NCI-H1092 treated with DMSO at 0.1 percent for 48 hours (cell line): ENCODE measurements at regions not wholly inside any gene's neighbourhood (a gene's known extent, or its start where the extent isn't known, plus 50 kb on each side); places are given as distances from the start of the nearest gene placed in this dataset.
A peak's percentile ranks its signal among the peaks of the same experiment; 100 is the strongest.

Source experiments
- DNase-seq: peaks from one replicate; lab custom pipeline; 2025; lab: John Stamatoyannopoulos, UW

- no peak for DNase-seq
Observed at GRCh38 chr16:16790597-16790996, 411.7 kb downstream of the NPIPA7 start.

DNA sequence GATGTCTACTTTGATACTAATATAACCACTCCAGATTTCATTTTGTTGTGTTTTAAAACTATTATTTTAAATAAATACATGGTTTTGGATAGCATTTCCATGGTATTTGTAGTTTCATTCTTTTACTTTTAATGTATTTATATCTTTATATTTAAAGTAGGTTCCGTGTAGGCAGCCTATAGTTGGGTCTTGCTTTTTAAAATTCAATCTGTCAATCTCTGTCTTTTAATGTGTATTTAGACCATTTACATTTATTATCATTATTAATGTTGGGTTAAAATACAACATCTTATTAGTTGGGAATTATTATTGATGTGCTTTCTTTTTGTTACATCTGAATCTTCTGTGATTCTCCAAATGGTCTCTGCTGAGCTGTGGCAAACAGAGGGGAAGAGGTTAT lies 412.1 kb downstream of the NPIPA7 start:
- no peak for DNase-seq

- no peak for DNase-seq
Observed at GRCh38 chr16:16797239-16797638, 418.3 kb downstream of the NPIPA7 start.

- DNase-seq = no peak
Observed at GRCh38 chr16:16798504-16798903, 419.6 kb downstream of the NPIPA7 start.

- no peak for DNase-seq
Observed at GRCh38 chr16:16805809-16806208, 426.9 kb downstream of the NPIPA7 start.

- no peak for DNase-seq
Observed at GRCh38 chr16:16815641-16816040, 436.7 kb downstream of the NPIPA7 start.

- DNase-seq = no peak
Observed at GRCh38 chr16:16817196-16817595, 438.3 kb downstream of the NPIPA7 start.

DNA sequence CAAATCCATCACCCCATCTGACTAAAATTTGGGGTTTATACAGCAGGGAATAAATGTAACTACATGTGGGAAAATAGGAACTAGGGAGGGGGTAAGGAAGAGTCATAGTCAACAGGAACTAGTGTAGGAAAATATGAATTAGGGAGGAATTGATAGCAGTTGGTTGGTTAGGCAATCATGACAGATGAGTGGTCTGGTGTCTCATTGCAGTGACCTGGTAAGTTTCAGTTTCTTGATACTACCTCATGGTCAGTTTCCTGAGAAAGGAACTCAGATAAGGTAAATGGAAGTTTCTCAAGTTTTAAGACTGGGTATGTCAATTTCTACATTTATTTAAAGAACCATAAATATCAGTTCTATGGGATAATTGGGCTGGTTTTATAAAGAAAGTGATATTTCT lies 442.3 kb downstream of the NPIPA7 start:
- DNase-seq = no peak

- no peak for DNase-seq
Observed at GRCh38 chr16:16828913-16829398, 450.0 kb downstream of the NPIPA7 start.

DNA sequence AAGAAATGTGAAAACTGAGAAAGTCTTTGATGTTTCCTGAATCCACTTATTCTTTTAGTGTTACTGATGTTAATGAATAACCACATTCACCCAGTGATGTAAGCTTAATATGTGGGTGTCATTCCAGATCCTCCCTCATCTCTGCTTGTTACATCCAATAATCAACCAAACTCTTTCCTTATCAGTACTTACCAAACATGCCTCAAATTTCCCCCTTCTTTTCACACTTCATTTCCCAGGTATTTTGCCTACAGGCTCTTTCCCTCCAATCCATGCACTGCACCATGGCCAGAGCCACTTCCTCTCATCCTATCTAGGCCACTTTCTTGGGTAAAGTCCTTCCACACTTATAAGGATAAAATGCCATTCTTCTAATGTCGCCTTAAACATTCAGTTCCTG lies 451.5 kb downstream of the NPIPA7 start:
- DNase-seq = no peak

GRCh38 chr16:16830973-16831372 lies 452.0 kb downstream of the NPIPA7 start:
- no peak for DNase-seq

DNA sequence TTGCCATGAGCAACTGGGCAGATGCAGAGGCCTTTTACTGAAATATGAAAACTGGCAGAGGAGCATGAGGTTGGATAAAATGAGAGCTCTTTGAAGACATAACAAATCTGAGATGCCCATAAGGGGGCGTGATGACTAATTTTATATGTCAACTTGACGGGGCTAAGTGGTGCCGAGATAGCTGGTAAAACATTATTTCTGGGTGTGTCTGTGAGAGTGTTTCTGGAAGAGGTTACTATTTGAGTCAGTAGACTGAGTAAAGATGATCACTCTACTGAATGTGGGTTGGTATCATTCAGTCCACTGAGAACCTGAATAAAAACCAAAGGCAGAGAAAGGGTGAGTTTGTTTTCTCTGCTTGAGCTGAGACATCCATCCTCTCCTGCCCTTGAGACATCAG lies 454.2 kb downstream of the NPIPA7 start:
- DNase-seq = no peak

GRCh38 chr16:16850274-16850673 lies 471.3 kb downstream of the NPIPA7 start:
- DNase-seq = no peak

GRCh38 chr16:16857012-16857411 lies 478.1 kb downstream of the NPIPA7 start:
- no peak for DNase-seq

- DNase-seq = peak; percentile 20
Observed at GRCh38 chr16:16857603-16858283, 478.8 kb downstream of the NPIPA7 start.

DNA sequence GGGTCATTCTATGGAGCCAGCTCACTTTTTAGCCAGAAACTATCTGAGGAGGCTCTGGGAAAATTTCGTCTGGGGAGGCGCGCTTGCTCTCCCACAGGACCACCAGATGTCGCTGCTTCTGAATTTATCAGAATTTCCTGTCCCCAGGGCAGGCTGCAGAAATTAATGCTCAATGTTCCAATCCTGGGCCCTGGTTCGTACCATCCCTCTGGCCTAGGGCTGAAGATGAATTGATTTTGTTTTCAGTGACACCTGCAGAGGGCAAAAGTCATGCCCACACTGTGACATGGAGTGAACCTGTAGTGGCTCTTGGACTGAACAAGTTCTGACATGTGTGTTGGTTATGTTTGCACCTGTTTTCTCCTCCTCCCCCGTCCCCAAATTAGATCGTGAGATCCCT lies 482.6 kb downstream of the NPIPA7 start:
- peak; percentile 21 for DNase-seq

DNA sequence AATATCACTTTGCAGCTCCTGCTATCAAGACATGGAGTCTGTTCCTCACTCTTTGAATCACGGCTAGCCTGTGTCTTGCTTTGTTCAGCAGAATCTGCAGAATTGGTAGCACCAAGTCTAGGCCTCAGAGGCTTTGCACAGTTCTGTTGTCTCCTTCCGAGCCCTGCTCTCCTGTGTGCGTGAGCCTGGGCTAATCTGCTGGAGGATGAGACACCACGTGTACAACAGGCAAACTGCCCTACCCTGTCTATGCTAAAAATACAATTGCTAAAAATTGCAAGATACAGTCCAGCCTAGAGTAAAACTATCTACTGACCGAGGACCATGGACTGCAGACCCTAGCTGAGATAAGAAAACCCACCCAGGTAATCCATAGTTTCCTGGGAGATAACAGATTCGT lies 484.7 kb downstream of the NPIPA7 start:
- DNase-seq = no peak

- no peak for DNase-seq
Observed at GRCh38 chr16:16864536-16864935, 485.6 kb downstream of the NPIPA7 start.

GRCh38 chr16:16865374-16865773 lies 486.4 kb downstream of the NPIPA7 start:
- no peak for DNase-seq

DNA sequence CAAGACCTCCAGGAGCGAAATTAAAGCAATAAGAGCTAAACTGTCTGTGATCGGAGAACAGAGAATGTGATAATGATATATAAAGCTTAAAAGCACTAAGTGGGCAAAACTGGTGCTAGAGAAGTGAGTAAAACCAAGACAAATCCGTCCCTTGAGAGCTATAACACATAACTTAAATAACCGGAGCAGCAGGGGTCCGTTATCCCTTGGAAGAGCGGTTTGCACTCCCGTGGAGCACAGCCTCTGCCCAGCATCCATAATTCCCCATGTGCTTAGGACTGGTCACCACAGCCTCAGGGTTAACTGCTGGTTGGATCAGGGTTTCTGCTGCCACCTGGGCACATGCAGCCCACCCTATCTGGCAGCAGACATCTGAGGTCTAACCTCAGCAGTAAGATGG lies 489.0 kb downstream of the NPIPA7 start:
- no peak for DNase-seq

- no peak for DNase-seq
Observed at GRCh38 chr16:16868727-16869126, 489.8 kb downstream of the NPIPA7 start.

DNA sequence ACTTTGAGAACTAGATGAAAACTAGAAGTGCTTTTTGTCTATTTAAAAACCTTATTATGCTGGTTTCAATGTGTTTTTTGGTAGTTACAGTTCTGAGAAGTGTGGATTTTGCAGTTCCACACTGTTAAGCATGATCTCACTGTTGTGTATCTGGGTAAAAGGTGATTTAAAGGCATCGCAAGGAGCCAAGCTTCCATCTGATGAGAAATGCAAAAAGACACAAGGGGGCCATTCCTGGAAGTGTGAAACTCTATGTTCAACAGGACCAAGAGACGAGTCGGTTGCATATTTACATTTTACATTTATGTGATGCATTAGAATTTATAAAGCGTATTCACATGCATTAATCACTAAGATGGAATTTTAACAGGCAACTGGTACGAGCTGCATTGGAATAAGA lies 490.8 kb downstream of the NPIPA7 start:
- DNase-seq = no peak

GRCh38 chr16:16871196-16871595 lies 492.3 kb downstream of the NPIPA7 start:
- DNase-seq = no peak

DNA sequence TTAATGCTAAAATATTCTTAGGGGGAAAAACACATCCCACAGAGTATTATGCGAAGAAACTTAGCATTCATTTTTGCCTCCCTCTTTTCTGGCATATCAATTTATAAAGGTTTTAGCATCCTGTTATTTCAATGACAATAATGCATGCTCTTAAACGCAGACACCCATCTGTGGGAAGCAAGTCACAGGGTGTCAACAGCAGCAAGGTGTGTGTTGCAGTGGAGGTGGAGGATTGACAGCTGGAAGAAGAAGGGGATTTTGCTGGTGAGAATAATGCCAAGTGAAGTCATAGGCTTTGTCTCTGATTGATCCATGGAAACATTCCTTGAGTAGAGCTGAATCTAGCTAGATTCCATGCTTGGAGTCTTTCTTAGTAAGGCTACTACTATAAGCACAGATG lies 498.1 kb downstream of the NPIPA7 start:
- no peak for DNase-seq
